ENCODE measurements at regions not wholly inside any gene's neighbourhood (a gene's known extent, or its start where the extent isn't known, plus 50 kb on each side); places are given as distances from the start of the nearest gene placed in this dataset.

DNA sequence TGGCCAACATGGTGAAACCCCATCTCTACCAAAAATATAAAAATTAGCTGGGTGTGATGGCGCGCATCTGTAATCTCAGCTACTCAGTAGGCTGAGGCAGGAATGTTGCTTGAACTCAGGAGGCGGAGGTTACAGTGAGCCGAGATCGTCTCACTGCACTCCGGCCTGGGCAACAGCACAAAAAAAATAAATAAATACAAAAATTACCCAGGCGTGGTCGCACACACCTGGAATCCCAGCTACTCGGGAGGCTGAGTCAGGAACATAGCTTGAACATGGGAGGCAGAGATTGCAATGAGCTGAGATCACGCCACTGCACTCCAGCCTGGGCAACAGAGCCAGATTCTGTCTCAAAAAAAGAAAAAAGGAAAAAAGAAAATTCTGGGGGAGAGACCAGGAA, 80.1 kb downstream of the PHETA1 start:
- Histone ChIP-seq H4K20me1 (ENCODE audit: insufficient read depth) (no peaks in the 10 kb centered on the region), H3K36me3 (ENCODE audit: control insufficient read depth in 1 of 2, insufficient read depth in 2 of 2, low read length in 2 of 2) (no peaks in the 10 kb centered on the region), H3K9me3 (ENCODE audit: control insufficient read depth in 1 of 2, insufficient read depth in 1 of 2, low read depth in 1 of 2, low read length in 2 of 2) (no peaks in the 10 kb centered on the region), H3K4me3 (replicated peaks in 1 of 2; ENCODE audit: low read depth in 1 of 2, low read length in 2 of 2) (no peak overlapping the region), H3K4me2 (ENCODE audit: low read length) (no peak overlapping the region), H3K79me2 (ENCODE audit: insufficient read depth, low read length) (no peaks in the 10 kb centered on the region), H3K9ac (ENCODE audit: low read length) (no peak overlapping the region), H3K9me2 (ENCODE audit: insufficient read depth) (no peaks in the 10 kb centered on the region), H3K27me3 (ENCODE audit: insufficient read depth, low read length) (no peaks in the 10 kb centered on the region), H3K27ac (ENCODE audit: low read depth, low read length) (no peak overlapping the region), H3K4me1 (ENCODE audit: control insufficient read depth in 1 of 2, insufficient read depth in 2 of 2, low read length in 2 of 2) (no peaks in the 10 kb centered on the region), H2AFZ (ENCODE audit: low read depth, low read length, poor library complexity, severe bottlenecking) (no peak overlapping the region)
- no peak for ATAC-seq
- intact Hi-C loops (cut with micrococcal nuclease), result no loop called here
- ChIA-PET RAD21 (ENCODE audit: low non-redundant PET in 1 of 2, low total read pairs in 2 of 2, uncharacterized antibody in 2 of 2, unreplicated experiment in 2 of 2) (no interaction called here), CTCF (interaction anchor here (1.0 kb wide), 1 partner anchor 42 kb away, joined by 3 read pairs; no protein-coding TSS in a partner anchor), POLR2A (no interaction called here)
- TF ChIP-seq SRF (IDR thresholded peaks at IDR 0.05; ENCODE audit: low read depth) (no peak), POLR2AphosphoS5 (IDR thresholded peaks at IDR 0.05; ENCODE audit: low read depth, low read length) (no peak), RAD21 (IDR thresholded peaks at IDR 0.05; ENCODE audit: low read depth) (no peak), ELF1 (IDR thresholded peaks at IDR 0.05; ENCODE audit: borderline replicate concordance, low read depth) (no peak), POLR2A (IDR thresholded peaks at IDR 0.05; ENCODE audit: borderline replicate concordance, extremely low read depth, insufficient read depth, insufficient read length) (no peak), SIN3A (IDR thresholded peaks at IDR 0.05; ENCODE audit: low read depth) (no peak), SP1 (IDR thresholded peaks at IDR 0.05; ENCODE audit: low read depth) (no peak), EZH2 (IDR thresholded peaks at IDR 0.05) (no peak), FOSL1 (IDR thresholded peaks at IDR 0.05; ENCODE audit: low read depth) (no peak), JUND (IDR thresholded peaks at IDR 0.05) (no peak), TCF7L2 (IDR thresholded peaks at IDR 0.05; ENCODE audit: borderline replicate concordance, extremely low read depth, insufficient read depth, insufficient read length) (no peak)
- TF ChIP-seq, protein P1, sequence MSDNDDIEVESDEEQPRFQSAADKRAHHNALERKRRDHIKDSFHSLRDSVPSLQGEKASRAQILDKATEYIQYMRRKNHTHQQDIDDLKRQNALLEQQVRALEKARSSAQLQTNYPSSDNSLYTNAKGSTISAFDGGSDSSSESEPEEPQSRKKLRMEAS (IDR thresholded peaks at IDR 0.05), result no peak
- TF ChIP-seq, protein P2, sequence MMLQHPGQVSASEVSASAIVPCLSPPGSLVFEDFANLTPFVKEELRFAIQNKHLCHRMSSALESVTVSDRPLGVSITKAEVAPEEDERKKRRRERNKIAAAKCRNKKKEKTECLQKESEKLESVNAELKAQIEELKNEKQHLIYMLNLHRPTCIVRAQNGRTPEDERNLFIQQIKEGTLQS (IDR thresholded peaks at IDR 0.05), result no peak
- TF ChIP-seq, protein P3, sequence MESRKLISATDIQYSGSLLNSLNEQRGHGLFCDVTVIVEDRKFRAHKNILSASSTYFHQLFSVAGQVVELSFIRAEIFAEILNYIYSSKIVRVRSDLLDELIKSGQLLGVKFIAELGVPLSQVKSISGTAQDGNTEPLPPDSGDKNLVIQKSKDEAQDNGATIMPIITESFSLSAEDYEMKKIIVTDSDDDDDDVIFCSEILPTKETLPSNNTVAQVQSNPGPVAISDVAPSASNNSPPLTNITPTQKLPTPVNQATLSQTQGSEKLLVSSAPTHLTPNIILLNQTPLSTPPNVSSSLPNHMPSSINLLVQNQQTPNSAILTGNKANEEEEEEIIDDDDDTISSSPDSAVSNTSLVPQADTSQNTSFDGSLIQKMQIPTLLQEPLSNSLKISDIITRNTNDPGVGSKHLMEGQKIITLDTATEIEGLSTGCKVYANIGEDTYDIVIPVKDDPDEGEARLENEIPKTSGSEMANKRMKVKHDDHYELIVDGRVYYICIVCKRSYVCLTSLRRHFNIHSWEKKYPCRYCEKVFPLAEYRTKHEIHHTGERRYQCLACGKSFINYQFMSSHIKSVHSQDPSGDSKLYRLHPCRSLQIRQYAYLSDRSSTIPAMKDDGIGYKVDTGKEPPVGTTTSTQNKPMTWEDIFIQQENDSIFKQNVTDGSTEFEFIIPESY (IDR thresholded peaks at IDR 0.05; ENCODE audit: extremely low read depth, insufficient replicate concordance, low read length), result no peak
- no TSS peak for BruUV-seq (replicated peaks)
- DNase-seq (ENCODE audit: low read depth, low spot score), result no peak
